GM23248 (cell line): ENCODE measurements at regions not wholly inside any gene's neighbourhood (a gene's known extent, or its start where the extent isn't known, plus 50 kb on each side); places are given as distances from the start of the nearest gene placed in this dataset.
"Not testable (repeated sequence)": the region's sequence is repeated elsewhere in the genome, so short reads cannot be mapped to it uniquely, and the experiment has no call there.

ENCODE experiments used
- EZH2 ChIP-seq: fragments of 200-600 bp; sonication (generic); IDR thresholded peaks from 2 replicates; pipeline ENCODE4 v1.6.1; 2018; ENCODE audit warnings: antibody characterized with exemption, mild to moderate bottlenecking; ENCODE audit not compliant: insufficient read depth, poor library complexity, severe bottlenecking
- EZH2phosphoT487 ChIP-seq: fragments of 200-600 bp; sonication (generic); IDR thresholded peaks from 2 replicates; pipeline ENCODE4 v1.6.1; 2018; ENCODE audit warnings: antibody characterized with exemption, moderate library complexity, mild to moderate bottlenecking, low read depth; ENCODE audit not compliant: insufficient read depth

DNA sequence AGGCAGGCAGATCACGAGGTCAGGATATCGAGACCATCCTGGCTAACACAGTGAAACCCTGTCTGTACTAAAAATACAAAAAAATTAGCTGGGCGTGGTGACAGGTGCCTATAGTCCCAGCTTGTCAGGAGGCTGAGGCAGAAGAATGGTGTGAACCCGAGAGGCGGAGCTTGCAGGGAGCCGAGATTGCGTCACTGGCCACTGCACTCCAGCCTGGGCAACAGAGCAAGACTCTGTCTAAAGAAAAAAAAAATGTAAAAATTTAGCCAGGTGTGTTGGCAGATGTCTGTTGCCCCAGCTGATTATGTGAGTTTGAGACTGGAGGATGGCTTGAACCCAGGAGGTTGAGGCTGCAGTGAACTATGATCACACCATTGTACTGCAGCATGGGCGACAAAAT lies 54.2 kb upstream of the ADGRE5 start:
- TF ChIP-seq EZH2phosphoT487, EZH2: not testable (repeated sequence)
